HTR-8/SVneo (cell line): ENCODE measurements at regions not wholly inside any gene's neighbourhood (a gene's known extent, or its start where the extent isn't known, plus 50 kb on each side); places are given as distances from the start of the nearest gene placed in this dataset.
"Not testable (repeated sequence)": the region's sequence is repeated elsewhere in the genome, so short reads cannot be mapped to it uniquely, and the experiment has no call there.

Experiments used
- DNase-seq: peaks from one replicate; pipeline ENCODE4 v3.0.0; 2011; ENCODE audit warnings: low spot score, mixed read lengths; ENCODE audit not compliant: insufficient read length
- FAIRE-seq: peaks from 2 replicates; lab custom pipeline; 2011; peaks lifted over from hg19 to GRCh38; lab: Jason Lieb, UNC

- no peak for DNase-seq
- no peak for FAIRE-seq
Observed at GRCh38 chr12:47493801-47494200, 212.0 kb downstream of the RPAP3 start.

- FAIRE-seq (no peak), DNase-seq (no peak)
Observed at GRCh38 chr12:47491516-47492305, 214.1 kb downstream of the RPAP3 start.

DNA sequence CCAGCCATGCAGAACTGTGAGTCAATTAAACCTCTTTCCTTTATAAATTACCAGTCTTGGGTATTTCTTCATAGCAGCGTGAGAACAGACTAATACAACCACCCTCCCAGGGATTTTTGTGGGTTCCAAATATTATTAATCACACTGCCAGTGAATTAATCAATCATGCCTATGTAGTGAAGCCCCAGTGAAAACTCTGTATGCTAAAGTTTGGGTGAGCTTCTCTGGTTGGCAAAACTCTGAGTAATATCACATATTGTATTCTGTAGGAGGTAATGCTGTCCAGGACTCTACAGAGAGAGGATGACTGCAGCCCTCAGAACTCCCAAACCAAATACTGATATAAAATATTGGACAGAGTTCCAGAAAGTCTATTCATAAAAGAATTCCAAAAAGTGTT is 216.9 kb downstream of the RPAP3 start:
- no peak for FAIRE-seq

DNA sequence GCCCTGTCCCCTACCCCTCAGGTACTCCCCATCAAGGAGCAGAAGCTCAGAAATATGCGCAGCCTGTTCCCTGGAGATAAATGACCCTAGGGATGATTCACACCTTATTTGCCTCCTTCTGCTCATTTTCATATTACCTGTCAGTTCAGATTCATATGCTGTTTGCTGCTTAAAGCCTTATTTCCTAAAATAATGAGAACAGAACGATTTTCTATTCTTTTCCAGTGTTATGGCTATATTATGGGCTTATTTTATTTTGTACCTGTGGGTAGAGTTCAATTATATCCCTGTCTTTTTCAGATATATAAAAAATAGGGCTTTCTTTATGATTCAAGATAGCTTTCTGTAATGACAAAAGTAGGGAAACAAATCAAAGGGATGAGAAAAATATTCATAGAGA is 224.8 kb downstream of the RPAP3 start:
- no peak for DNase-seq
- no peak for FAIRE-seq

More for the DNA sequence above, 216.9 kb downstream of the RPAP3 start:
- DNase-seq = no peak

GRCh38 chr12:47478426-47478825 is 227.4 kb downstream of the RPAP3 start:
- no peak for DNase-seq
- no peak for FAIRE-seq

DNA sequence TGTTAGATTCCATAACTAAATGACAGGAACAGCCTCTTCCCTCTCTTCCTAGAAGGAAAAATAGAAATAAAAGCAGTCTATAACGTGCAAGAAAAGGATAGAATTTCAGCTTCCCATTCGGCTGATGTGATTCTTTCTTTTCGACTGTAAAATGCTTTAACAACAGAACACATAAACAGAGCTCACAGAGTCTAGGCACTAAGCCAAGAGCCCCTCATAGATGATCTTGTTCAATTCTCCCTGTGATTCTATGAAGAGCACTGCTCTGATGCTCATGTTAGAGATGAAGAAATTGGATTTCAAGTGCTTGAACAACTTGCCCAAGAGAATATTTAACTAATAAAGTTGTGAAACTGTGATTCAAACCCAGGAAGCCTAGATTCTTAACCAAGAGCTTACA is 232.7 kb downstream of the RPAP3 start:
- FAIRE-seq (no peak), DNase-seq (no peak)

GRCh38 chr12:47470349-47470748 is 235.5 kb downstream of the RPAP3 start:
- FAIRE-seq = not testable (repeated sequence)

DNA sequence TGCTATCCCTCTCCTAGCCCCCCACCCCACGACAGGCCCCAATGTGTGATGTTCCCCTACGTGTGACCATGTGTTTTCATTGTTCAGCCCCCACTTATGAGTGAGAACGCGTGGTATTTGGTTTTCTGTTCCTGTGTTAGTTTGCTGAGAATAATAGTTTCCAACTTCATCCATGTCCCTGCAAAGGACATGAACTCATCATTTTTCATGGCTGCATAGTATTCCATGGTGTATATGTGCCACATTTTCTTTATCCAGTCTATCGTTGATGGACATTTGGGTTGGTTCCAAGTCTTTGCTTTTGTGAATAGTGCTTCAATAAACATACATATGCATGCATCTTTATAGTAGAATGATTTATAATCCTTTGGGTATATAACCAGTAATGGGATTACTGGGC is 241.9 kb downstream of the RPAP3 start:
- DNase-seq, FAIRE-seq: not testable (repeated sequence)

More at GRCh38 chr12:47470349-47470748, 235.5 kb downstream of the RPAP3 start:
- DNase-seq = not testable (repeated sequence)

GRCh38 chr12:47458279-47458678 is 247.6 kb downstream of the RPAP3 start:
- DNase-seq = no peak
- FAIRE-seq = no peak

- FAIRE-seq (no peak), DNase-seq (no peak)
Observed at GRCh38 chr12:47449797-47450196, 256.0 kb downstream of the RPAP3 start.

DNA sequence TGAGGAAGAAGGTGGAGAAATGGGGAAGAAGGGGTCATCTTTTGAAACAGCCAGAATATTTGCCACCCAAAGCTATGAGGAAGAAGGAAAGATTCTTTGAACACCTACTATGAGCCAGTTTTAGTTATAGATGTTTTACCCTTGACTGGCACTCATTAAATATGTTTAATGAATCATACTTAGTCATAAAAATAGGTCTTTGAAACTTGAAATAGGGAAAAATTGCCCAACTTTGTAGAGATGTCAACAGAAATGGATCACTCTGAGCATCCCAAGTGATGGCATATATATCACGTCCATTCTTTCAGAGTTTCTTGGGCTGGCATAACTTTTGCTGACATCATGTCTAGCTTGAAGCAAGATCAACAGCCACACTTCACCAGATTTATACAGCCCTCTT is 263.5 kb downstream of the RPAP3 start:
- FAIRE-seq (no peak), DNase-seq (no peak)

DNA sequence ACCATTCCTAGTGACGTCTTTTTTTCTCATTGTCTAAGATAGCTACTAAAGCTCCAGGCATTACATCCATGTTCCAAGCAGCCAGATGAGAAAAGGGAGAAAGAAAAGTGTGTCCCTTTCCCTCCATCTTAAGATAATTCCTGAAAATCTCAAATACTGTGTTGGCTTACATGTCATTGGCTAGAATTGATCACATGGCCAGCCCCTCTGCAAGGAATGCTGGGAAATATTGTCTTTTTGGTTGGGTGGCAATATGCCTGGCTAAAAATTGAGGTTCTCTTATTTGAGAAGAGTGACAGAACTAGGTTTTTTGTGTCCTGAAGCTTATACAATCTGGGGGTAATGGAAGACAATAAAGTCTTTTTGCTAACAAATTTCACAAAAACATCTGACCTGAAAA is 264.3 kb downstream of the RPAP3 start:
- DNase-seq (no peak), FAIRE-seq (no peak)

DNA sequence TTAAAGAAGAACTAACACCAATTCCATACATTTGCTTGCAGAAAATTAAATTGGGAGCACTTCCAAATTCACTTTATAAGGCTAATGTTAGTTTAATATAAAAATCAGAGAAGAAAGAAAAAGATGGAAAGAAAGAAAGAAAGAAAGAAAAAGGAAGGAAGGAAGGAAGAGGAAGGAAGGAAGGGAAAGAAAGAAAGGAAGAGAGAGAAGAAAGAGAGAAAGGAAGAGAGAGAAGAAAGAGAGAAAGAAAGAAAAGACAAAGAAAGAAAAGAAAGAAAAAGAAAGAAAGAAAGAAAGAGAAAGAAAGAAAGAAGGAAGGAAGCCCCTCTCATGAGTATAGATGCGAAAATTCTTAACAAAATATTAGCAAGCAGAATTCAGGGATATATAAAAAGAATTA is 267.7 kb downstream of the RPAP3 start:
- no peak for DNase-seq
- FAIRE-seq = no peak

- no peak for FAIRE-seq
- no peak for DNase-seq
Observed at GRCh38 chr12:47437570-47437969, 268.3 kb downstream of the RPAP3 start.

- no peak for FAIRE-seq
- DNase-seq = no peak
Observed at GRCh38 chr12:47433876-47434275, 272.0 kb downstream of the RPAP3 start.

- FAIRE-seq, DNase-seq: not testable (repeated sequence)
Observed at GRCh38 chr12:47426678-47427309, 279.0 kb downstream of the RPAP3 start.

DNA sequence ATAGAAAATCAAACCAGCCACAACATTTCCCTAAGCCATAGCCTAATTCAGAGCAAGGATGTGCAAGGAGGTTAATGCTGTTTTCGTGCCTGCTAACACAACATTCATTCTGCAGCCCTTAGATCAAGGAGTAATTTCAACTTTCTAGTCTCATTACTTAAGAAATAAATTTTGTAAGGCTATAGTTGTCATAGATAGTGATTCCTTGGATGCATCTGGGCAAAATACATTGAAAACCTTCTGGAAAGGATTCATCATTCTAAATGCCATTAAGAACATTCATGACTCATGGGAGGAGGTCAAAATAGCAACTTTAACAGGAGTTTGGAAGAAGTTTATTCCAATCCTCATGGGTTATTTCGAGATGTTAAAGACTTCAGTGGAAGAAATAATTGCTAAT is 283.2 kb downstream of the RPAP3 start:
- DNase-seq = no peak
- no peak for FAIRE-seq

- DNase-seq (no peak), FAIRE-seq (no peak)
Observed at GRCh38 chr12:47419497-47419896, 286.3 kb downstream of the RPAP3 start.

DNA sequence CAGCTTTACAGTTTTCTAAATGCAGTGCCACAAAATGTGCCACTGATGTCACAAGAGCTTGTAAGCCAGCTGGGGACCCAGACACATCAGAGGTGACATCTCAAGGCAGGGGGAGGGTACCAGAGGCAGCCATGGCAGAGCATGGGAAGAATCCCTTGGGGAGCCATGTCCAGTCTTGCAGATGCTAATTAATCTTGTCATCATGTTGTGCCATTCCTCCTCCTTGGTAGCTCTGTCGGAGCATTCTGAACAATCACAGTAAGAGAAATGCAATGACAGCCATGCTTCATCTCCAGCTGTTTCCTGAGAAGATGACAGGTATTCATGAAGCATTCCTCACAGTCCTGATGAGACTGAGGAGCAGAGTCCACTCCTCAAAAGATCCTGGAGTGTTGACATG is 287.9 kb downstream of the RPAP3 start:
- no peak for FAIRE-seq

GRCh38 chr12:47417121-47417520 is 288.7 kb downstream of the RPAP3 start:
- FAIRE-seq (no peak), DNase-seq (no peak)

More for the DNA sequence above, 287.9 kb downstream of the RPAP3 start:
- no peak for DNase-seq

DNA sequence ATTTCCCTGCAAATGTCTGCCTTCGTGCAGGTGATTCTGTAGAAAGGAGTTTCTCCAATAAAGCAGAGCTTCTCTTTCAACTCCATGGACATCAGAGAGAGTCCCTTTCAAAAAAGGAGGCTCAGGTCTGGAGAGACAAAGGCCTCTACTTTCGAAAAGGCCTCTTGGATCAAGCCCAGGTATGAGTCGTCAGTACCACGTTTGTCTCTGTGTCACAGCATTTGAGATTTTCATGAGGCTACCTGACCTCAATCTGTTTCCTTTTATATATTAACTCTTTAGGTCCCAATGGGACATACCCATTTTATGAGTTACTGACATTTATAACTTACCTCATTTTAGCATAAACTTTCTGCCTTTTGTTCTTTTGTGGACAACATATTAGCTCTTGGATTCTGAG is 290.8 kb downstream of the RPAP3 start:
- FAIRE-seq (no peak), DNase-seq (no peak)

- FAIRE-seq (no peak), DNase-seq (no peak)
Observed at GRCh38 chr12:47414511-47414910, 291.3 kb downstream of the RPAP3 start.
